ENCODE measurements at regions not wholly inside any gene's neighbourhood (a gene's known extent, or its start where the extent isn't known, plus 50 kb on each side); places are given as distances from the start of the nearest gene placed in this dataset.

GRCh38 chr5:15406478-15406877 is 93.5 kb upstream of the FBXL7 start:
- no peak for TF ChIP-seq CTCF (IDR thresholded peaks at IDR 0.05; ENCODE audit: low read depth, low read length)
- no peak for DNase-seq (ENCODE audit: extremely low read depth, low read depth)

GRCh38 chr5:15393146-15393545 is 106.8 kb upstream of the FBXL7 start:
- DNase-seq (ENCODE audit: extremely low read depth, low read depth), result no peak
- no peak for TF ChIP-seq CTCF (IDR thresholded peaks at IDR 0.05; ENCODE audit: low read depth, low read length)

- DNase-seq (ENCODE audit: extremely low read depth, low read depth), result no peak
These were observed 108.1 kb upstream of the FBXL7 start for GRCh38 chr5:15391704-15392397.

GRCh38 chr5:15388866-15389265 is 111.1 kb upstream of the FBXL7 start:
- no peak for DNase-seq (ENCODE audit: extremely low read depth, low read depth)
- TF ChIP-seq CTCF (IDR thresholded peaks at IDR 0.05; ENCODE audit: low read depth, low read length), result no peak

More at GRCh38 chr5:15391704-15392397, 108.1 kb upstream of the FBXL7 start:
- TF ChIP-seq CTCF (IDR thresholded peaks at IDR 0.05; ENCODE audit: low read depth, low read length), result no peak

- no peak for TF ChIP-seq CTCF (IDR thresholded peaks at IDR 0.05; ENCODE audit: low read depth, low read length)
- DNase-seq (ENCODE audit: extremely low read depth, low read depth), result no peak
These were observed 112.0 kb upstream of the FBXL7 start for GRCh38 chr5:15387931-15388524.

- no peak for DNase-seq (ENCODE audit: extremely low read depth, low read depth)
- no peak for TF ChIP-seq CTCF (IDR thresholded peaks at IDR 0.05; ENCODE audit: low read depth, low read length)
These were observed 113.9 kb upstream of the FBXL7 start for GRCh38 chr5:15386122-15386521.

- TF ChIP-seq CTCF (IDR thresholded peaks at IDR 0.05; ENCODE audit: low read depth, low read length), result no peak
- DNase-seq (ENCODE audit: extremely low read depth, low read depth), result no peak
These were observed 114.4 kb upstream of the FBXL7 start for GRCh38 chr5:15385553-15385952.
